ENCODE measurements at regions not wholly inside any gene's neighbourhood (a gene's known extent, or its start where the extent isn't known, plus 50 kb on each side); places are given as distances from the start of the nearest gene placed in this dataset.
"Not testable (repeated sequence)": the region's sequence is repeated elsewhere in the genome, so short reads cannot be mapped to it uniquely, and the experiment has no call there.

- DNase-seq: no peak
These were observed 598.3 kb upstream of the BCHE start for GRCh38 chr3:166435469-166436057.

GRCh38 chr3:166433060-166433459 is 595.8 kb upstream of the BCHE start:
- DNase-seq: no peak

- no peak for DNase-seq
These were observed 588.8 kb upstream of the BCHE start for GRCh38 chr3:166425900-166426611.

GRCh38 chr3:166425021-166425420 is 587.8 kb upstream of the BCHE start:
- no peak for DNase-seq

GRCh38 chr3:166423824-166424513 is 586.7 kb upstream of the BCHE start:
- DNase-seq: not testable (repeated sequence)

GRCh38 chr3:166422556-166422955 is 585.3 kb upstream of the BCHE start:
- DNase-seq: no peak

- no peak for DNase-seq
These were observed 582.8 kb upstream of the BCHE start for GRCh38 chr3:166420071-166420470.

- no peak for DNase-seq
These were observed 568.7 kb upstream of the BCHE start for GRCh38 chr3:166405896-166406295.

GRCh38 chr3:166405465-166405864 is 568.2 kb upstream of the BCHE start:
- no peak for DNase-seq

GRCh38 chr3:166390303-166390702 is 553.1 kb upstream of the BCHE start:
- no peak for DNase-seq

- no peak for DNase-seq
These were observed 551.1 kb upstream of the BCHE start for GRCh38 chr3:166388321-166388720.

GRCh38 chr3:166372571-166373106 is 535.4 kb upstream of the BCHE start:
- no peak for DNase-seq

- DNase-seq: no peak
These were observed 530.8 kb upstream of the BCHE start for GRCh38 chr3:166367947-166368533.

- DNase-seq: no peak
These were observed 525.5 kb upstream of the BCHE start for GRCh38 chr3:166362698-166363097.

- no peak for DNase-seq
These were observed 523.5 kb upstream of the BCHE start for GRCh38 chr3:166360720-166361119.

- no peak for DNase-seq
These were observed 514.2 kb upstream of the BCHE start for GRCh38 chr3:166351461-166351860.

- DNase-seq: no peak
These were observed 503.5 kb upstream of the BCHE start for GRCh38 chr3:166340604-166341266.

- DNase-seq: no peak
These were observed 487.2 kb upstream of the BCHE start for GRCh38 chr3:166324401-166324800.

- no peak for DNase-seq
These were observed 485.2 kb upstream of the BCHE start for GRCh38 chr3:166322391-166322790.

- DNase-seq: no peak
These were observed 470.6 kb upstream of the BCHE start for GRCh38 chr3:166307756-166308350.

GRCh38 chr3:166304584-166304983 is 467.4 kb upstream of the BCHE start:
- DNase-seq: no peak

- DNase-seq: no peak
These were observed 466.5 kb upstream of the BCHE start for GRCh38 chr3:166303681-166304080.

GRCh38 chr3:166302331-166302730 is 465.1 kb upstream of the BCHE start:
- no peak for DNase-seq
